Stimulated activated CD4-positive, alpha-beta T cell treated with anti-CD3 and anti-CD28 coated beads, Interleukin-4, amount 100 ng/mL, for 48 hours (primary cell): ENCODE measurements at regions not wholly inside any gene's neighbourhood (a gene's known extent, or its start where the extent isn't known, plus 50 kb on each side); places are given as distances from the start of the nearest gene placed in this dataset.
A peak's percentile ranks its signal among the peaks of the same experiment; 100 is the strongest.

Experiments used
- DNase-seq, 2 donors: peaks; one replicate each; pipeline ENCODE4 v3.0.0-alpha.2; 2020; ENCODE audit warnings: low read depth in 2 of 2

- DNase-seq: no peak
Observed at GRCh38 chr13:21822029-21822428, 151.2 kb downstream of the FGF9 start.

GRCh38 chr13:21823416-21823815 lies 152.5 kb downstream of the FGF9 start:
- DNase-seq: no peak

GRCh38 chr13:21823949-21824348 lies 153.1 kb downstream of the FGF9 start:
- no peak for DNase-seq

GRCh38 chr13:21825186-21825585 lies 154.3 kb downstream of the FGF9 start:
- DNase-seq: no peak

GRCh38 chr13:21825801-21826200 lies 154.9 kb downstream of the FGF9 start:
- no peak for DNase-seq

- DNase-seq: no peak
Observed at GRCh38 chr13:21826214-21827015, 155.5 kb downstream of the FGF9 start.

- DNase-seq: no peak
Observed at GRCh38 chr13:21831654-21832324, 160.9 kb downstream of the FGF9 start.

GRCh38 chr13:21833921-21834320 lies 163.0 kb downstream of the FGF9 start:
- DNase-seq: no peak

- no peak for DNase-seq
Observed at GRCh38 chr13:21834521-21834920, 163.6 kb downstream of the FGF9 start.

- no peak for DNase-seq
Observed at GRCh38 chr13:21837288-21837687, 166.4 kb downstream of the FGF9 start.

- no peak for DNase-seq
Observed at GRCh38 chr13:21837841-21838551, 167.1 kb downstream of the FGF9 start.

- DNase-seq: no peak
Observed at GRCh38 chr13:21846605-21847004, 175.7 kb downstream of the FGF9 start.

- DNase-seq: peak in 1 of 2 donors; percentile 2
Observed at GRCh38 chr13:21849323-21849722, 178.4 kb downstream of the FGF9 start.

- DNase-seq: no peak
Observed at GRCh38 chr13:21850013-21851006, 179.4 kb downstream of the FGF9 start.

- DNase-seq: no peak
Observed at GRCh38 chr13:21852043-21852442, 181.2 kb downstream of the FGF9 start.

- no peak for DNase-seq
Observed at GRCh38 chr13:21853779-21854178, 182.9 kb downstream of the FGF9 start.

- DNase-seq: no peak
Observed at GRCh38 chr13:21868823-21869222, 197.9 kb downstream of the FGF9 start.

- no peak for DNase-seq
Observed at GRCh38 chr13:21871382-21871781, 200.5 kb downstream of the FGF9 start.

GRCh38 chr13:21871919-21872318 lies 201.0 kb downstream of the FGF9 start:
- no peak for DNase-seq

- no peak for DNase-seq
Observed at GRCh38 chr13:21872795-21873194, 201.9 kb downstream of the FGF9 start.

- no peak for DNase-seq
Observed at GRCh38 chr13:21875116-21875515, 204.2 kb downstream of the FGF9 start.
